ENCODE measurements at regions not wholly inside any gene's neighbourhood (a gene's known extent, or its start where the extent isn't known, plus 50 kb on each side); places are given as distances from the start of the nearest gene placed in this dataset.
"Not testable (repeated sequence)": the region's sequence is repeated elsewhere in the genome, so short reads cannot be mapped to it uniquely, and the experiment has no call there.

DNA sequence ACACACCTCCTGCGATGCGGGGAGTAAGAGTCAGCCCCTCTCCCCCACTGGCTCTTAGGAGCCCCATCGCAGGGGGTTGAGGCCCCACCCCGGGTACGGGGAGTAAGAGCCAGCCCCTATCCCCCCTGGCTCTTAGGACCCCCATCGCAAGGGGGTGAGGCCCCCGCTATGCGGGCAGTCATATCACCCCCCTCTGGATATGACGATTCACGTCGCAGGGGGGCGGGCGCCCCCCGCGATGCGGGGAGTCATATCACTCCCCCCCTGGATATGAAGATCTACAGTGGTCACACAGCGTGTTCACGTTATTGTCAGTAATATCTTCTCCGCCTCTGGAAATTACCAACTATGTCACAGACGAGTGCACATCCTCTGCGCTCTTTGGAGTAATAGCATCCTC lies 61.1 kb downstream of the DEFB131A start:
- POLR2A ChIA-PET; ATAC-seq; CTCF ChIA-PET; FAIRE-seq; DNase-seq (ENCODE audit: low read depth in 1 of 2, low spot score in 1 of 2); H3K4me2 ChIP-seq; H3K27ac ChIP-seq; H3K9me3 ChIP-seq; H3K4me3 ChIP-seq; H3K4me1 ChIP-seq: not testable (repeated sequence)
- WGBS (ENCODE audit: missing lambda C conversion rate): 62% methylated on average over 7 of the region's 21 CpGs

GRCh38 chr4:9506672-9507071 lies 62.5 kb downstream of the DEFB131A start:
- CTCF ChIA-PET; H3K4me2 ChIP-seq; POLR2A ChIA-PET; FAIRE-seq; H3K9me3 ChIP-seq; H3K27ac ChIP-seq; ATAC-seq; DNase-seq (ENCODE audit: low read depth in 1 of 2, low spot score in 1 of 2); H3K4me1 ChIP-seq; H3K4me3 ChIP-seq: not testable (repeated sequence)
- 61% methylated on average over 2 of the region's 2 CpGs for WGBS (ENCODE audit: missing lambda C conversion rate)

- POLR2A ChIA-PET; ATAC-seq; H3K4me2 ChIP-seq; H3K4me1 ChIP-seq; FAIRE-seq; H3K9me3 ChIP-seq; H3K4me3 ChIP-seq; H3K27ac ChIP-seq; DNase-seq (ENCODE audit: low read depth in 1 of 2, low spot score in 1 of 2); CTCF ChIA-PET: not testable (repeated sequence)
- 19% methylated on average over 8 of the region's 12 CpGs for WGBS (ENCODE audit: missing lambda C conversion rate)
Observed at GRCh38 chr4:9512941-9513340, 68.7 kb downstream of the DEFB131A start.

- H3K4me3 ChIP-seq; CTCF ChIA-PET; H3K9me3 ChIP-seq; H3K4me1 ChIP-seq; H3K4me2 ChIP-seq; H3K27ac ChIP-seq; POLR2A ChIA-PET; ATAC-seq; DNase-seq (ENCODE audit: low read depth in 1 of 2, low spot score in 1 of 2); FAIRE-seq: not testable (repeated sequence)
- 83% methylated on average over 8 of the region's 9 CpGs for WGBS (ENCODE audit: missing lambda C conversion rate)
Observed at GRCh38 chr4:9519631-9520030, 75.4 kb downstream of the DEFB131A start.

DNA sequence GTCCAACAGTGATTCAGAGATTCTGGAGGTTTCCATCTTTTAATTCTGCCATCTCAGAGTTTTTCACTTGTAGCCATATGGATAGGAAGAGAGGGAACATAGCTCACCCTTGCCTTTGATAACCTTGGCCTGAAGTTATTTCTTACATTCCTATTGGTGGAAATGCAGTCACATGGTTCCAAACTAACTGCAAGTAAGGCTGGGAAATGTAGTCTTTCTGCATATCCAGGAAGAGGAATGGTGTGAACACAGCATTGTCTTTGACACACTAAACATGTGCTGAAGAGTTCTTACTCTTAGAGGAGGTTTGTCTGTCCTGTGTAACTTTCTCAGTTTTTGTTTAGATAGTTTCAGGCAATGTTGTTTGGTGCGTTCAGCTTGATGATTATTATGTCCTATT lies 78.7 kb downstream of the DEFB131A start:
- H3K9me3 ChIP-seq; H3K27ac ChIP-seq; H3K4me3 ChIP-seq; POLR2A ChIA-PET; ATAC-seq; H3K4me1 ChIP-seq; FAIRE-seq; H3K4me2 ChIP-seq; DNase-seq (ENCODE audit: low read depth in 1 of 2, low spot score in 1 of 2); CTCF ChIA-PET: not testable (repeated sequence)
- 47% methylated on average over 1 of the region's 1 CpG for WGBS (ENCODE audit: missing lambda C conversion rate)

DNA sequence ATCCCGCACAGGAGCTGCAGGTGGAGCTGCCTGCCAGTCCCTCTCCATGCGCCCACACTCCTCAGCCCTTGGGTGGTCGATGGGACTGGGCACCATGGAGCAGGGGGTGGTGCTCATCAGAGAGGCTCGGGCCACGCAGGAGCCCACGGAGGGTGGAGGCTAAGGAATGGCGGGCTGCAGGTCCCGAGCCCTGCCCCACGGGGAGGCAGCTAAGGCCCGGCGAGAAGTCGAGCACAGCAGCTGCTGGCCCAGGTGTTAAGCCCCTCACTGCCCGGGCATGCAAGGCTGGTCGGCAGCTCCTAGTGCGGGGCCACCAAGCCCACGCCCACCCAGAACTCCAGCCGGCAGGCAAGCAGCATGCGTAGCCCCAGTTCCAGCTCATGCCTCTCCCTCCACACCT lies 80.2 kb downstream of the DEFB131A start:
- H3K9me3 ChIP-seq; FAIRE-seq; DNase-seq (ENCODE audit: low read depth in 1 of 2, low spot score in 1 of 2); POLR2A ChIA-PET; ATAC-seq; H3K4me1 ChIP-seq; H3K27ac ChIP-seq; H3K4me2 ChIP-seq; H3K4me3 ChIP-seq; CTCF ChIA-PET: not testable (repeated sequence)
- 0% methylated on average over 1 of the region's 18 CpGs for WGBS (ENCODE audit: missing lambda C conversion rate)

GRCh38 chr4:9532134-9532862 lies 88.1 kb downstream of the DEFB131A start:
- FAIRE-seq, H3K4me1 ChIP-seq, H3K9me3 ChIP-seq, POLR2A ChIA-PET: not testable (repeated sequence)
- H3K27ac ChIP-seq: peak overlapping the region; percentile 25 to 81; a peak in 4 of 6 replicates
- DNase-seq (ENCODE audit: low read depth in 1 of 2, low spot score in 1 of 2) (peak; percentile 35 to 63), ATAC-seq (peak; percentile 70 to 94)
- H3K4me2 ChIP-seq: peak overlapping the region; percentile 75
- WGBS (ENCODE audit: missing lambda C conversion rate): 5% methylated on average over 20 of the region's 81 CpGs
- H3K4me3 ChIP-seq: peak overlapping the region; percentile 40
- 0 out of 2 replicates have a peak, but pooled peaks have one; percentile 24 for TF ChIP-seq MAX (IDR thresholded peaks at IDR 0.05)
- TF ChIP-seq RNF2 (IDR thresholded peaks at IDR 0.05; ENCODE audit: borderline replicate concordance, low read depth): peak; percentile 36; the same call in 1 of the 2 replicates
- peak; percentile 56 for TF ChIP-seq SMC3 (IDR thresholded peaks at IDR 0.05)
- TF ChIP-seq CTCF (IDR thresholded peaks at IDR 0.05): peak; percentile 75
- TF ChIP-seq RAD21 (conservative IDR thresholded peaks at IDR 0.05 in 1 of 2, IDR thresholded peaks at IDR 0.05 in 1 of 2): peak; percentile 16 to 51; a peak in 2 of 5 replicates
- CTCF ChIA-PET: interaction anchor here (1.0 to 1.4 kb wide), 5 partner anchors 12 to 485 kb away, joined by 3 to 6 read pairs (median 3); no protein-coding TSS in a partner anchor

DNA sequence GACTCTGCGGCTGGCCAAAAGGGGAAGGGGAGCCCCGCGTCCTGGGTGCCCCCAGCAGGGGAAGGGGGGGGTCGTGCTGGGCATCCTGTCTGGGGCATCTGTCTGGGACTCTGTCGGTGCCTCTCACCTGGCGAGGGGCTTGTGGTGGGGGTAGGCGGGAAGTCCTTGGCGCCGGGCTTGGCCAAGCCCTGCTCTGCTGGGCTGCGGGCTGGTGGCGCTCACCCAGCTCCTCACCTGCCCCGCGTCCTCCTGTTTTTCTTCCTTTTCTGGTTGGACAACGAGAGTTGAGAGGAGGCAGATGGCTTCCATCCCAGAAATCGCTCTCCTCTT lies 88.6 kb downstream of the DEFB131A start:
- H3K9me3 ChIP-seq; H3K4me1 ChIP-seq; FAIRE-seq; ATAC-seq; DNase-seq (ENCODE audit: low read depth in 1 of 2, low spot score in 1 of 2); POLR2A ChIA-PET: not testable (repeated sequence)
- Histone ChIP-seq H3K4me3 (peak overlapping the region; percentile 40; the same call in 1 of the 3 replicates), H3K27ac (peak overlapping the region in 1 of 2 experiments; percentile 81; a peak in 2 of 6 replicates), H3K4me2 (peak overlapping the region; percentile 75)
- CTCF ChIA-PET: interaction anchor here (1.0 to 1.4 kb wide), 3 partner anchors 12 to 70 kb away, joined by 3 to 4 read pairs (median 3); no protein-coding TSS in a partner anchor
- WGBS (ENCODE audit: missing lambda C conversion rate): 51% methylated on average over 10 of the region's 15 CpGs

- H3K4me1 ChIP-seq; H3K4me3 ChIP-seq; H3K27ac ChIP-seq; FAIRE-seq; H3K9me3 ChIP-seq; H3K4me2 ChIP-seq; CTCF ChIA-PET; ATAC-seq; POLR2A ChIA-PET; DNase-seq (ENCODE audit: low read depth in 1 of 2, low spot score in 1 of 2): not testable (repeated sequence)
- WGBS (ENCODE audit: missing lambda C conversion rate): 45% methylated on average over 9 of the region's 9 CpGs
Observed at GRCh38 chr4:9537101-9537500, 92.9 kb downstream of the DEFB131A start.

All from A549 (cell line).